ENCODE measurements at regions not wholly inside any gene's neighbourhood (a gene's known extent, or its start where the extent isn't known, plus 50 kb on each side); places are given as distances from the start of the nearest gene placed in this dataset.

GRCh38 chr5:30341466-30341865, 852.0 kb upstream of the CDH6 start:
- Histone ChIP-seq H3K27me3 (ENCODE audit: control insufficient read depth in 2 of 2, insufficient read depth in 2 of 2, low read length in 2 of 2) (no peaks in the 10 kb centered on the region), H3K4me1 (ENCODE audit: control insufficient read depth, extremely low read depth, insufficient read depth, low read length) (no peaks in the 10 kb centered on the region), H2AFZ (ENCODE audit: low read depth, low read length) (no peak overlapping the region), H3K9me3 (replicated peaks; ENCODE audit: control insufficient read depth, insufficient read depth, low read length) (no peaks in the 10 kb centered on the region), H3K79me2 (ENCODE audit: control insufficient read depth, insufficient read depth, low read length) (no peaks in the 10 kb centered on the region), H3K36me3 (ENCODE audit: control insufficient read depth in 2 of 2, extremely low read depth in 1 of 2, insufficient read depth in 2 of 2, low read length in 2 of 2) (no peaks in the 10 kb centered on the region), H3K4me2 (ENCODE audit: insufficient read depth, low read length) (no peak overlapping the region), H3K9ac (replicated peaks; ENCODE audit: extremely low read depth, insufficient read depth, low read length) (no peak overlapping the region), H3K9me1 (replicated peaks; ENCODE audit: control insufficient read depth, extremely low read depth, insufficient read depth, low read length) (no peaks in the 10 kb centered on the region), H3K4me3 (replicated peaks in 1 of 3; ENCODE audit: insufficient read depth in 1 of 3, low read depth in 1 of 3, low read length in 3 of 3) (no peak overlapping the region), H3K27ac (ENCODE audit: insufficient read depth, low read depth, low read length) (no peak overlapping the region), H4K20me1 (replicated peaks; ENCODE audit: control insufficient read depth, extremely low read depth, insufficient read depth, low read length) (no peaks in the 10 kb centered on the region)
- BruUV-seq (replicated peaks) = no TSS peak
- DNase-seq (ENCODE audit: low read depth, low spot score) (no peak), FAIRE-seq (no peak)
- intact Hi-C loops (cut with micrococcal nuclease) (no loop called here), dilution Hi-C loops (cut with MboI; ENCODE audit: extremely low pct_ligation_motif_present, low sequenced_read_pairs) (no loop called here)
- ChIA-PET POLR2A (no interaction called here), CTCF (no interaction called here)
- TF ChIP-seq, protein P1, sequence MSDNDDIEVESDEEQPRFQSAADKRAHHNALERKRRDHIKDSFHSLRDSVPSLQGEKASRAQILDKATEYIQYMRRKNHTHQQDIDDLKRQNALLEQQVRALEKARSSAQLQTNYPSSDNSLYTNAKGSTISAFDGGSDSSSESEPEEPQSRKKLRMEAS (IDR thresholded peaks at IDR 0.05; ENCODE audit: insufficient read depth, insufficient read length) = no peak
- TF ChIP-seq JUN (IDR thresholded peaks at IDR 0.05; ENCODE audit: borderline replicate concordance, insufficient read depth, insufficient read length, low read depth) (no peak), CTCF (IDR thresholded peaks at IDR 0.05; ENCODE audit: extremely low read depth in 1 of 2, insufficient read depth in 1 of 2, low read depth in 1 of 2, low read length in 2 of 2) (no peak), EZH2 (IDR thresholded peaks at IDR 0.05; ENCODE audit: borderline replicate concordance, low read depth, low read length, severe bottlenecking) (no peak), MYC (IDR thresholded peaks at IDR 0.05; ENCODE audit: low read depth, low read length) (no peak), GATA2 (IDR thresholded peaks at IDR 0.05; ENCODE audit: insufficient read depth, insufficient read length, low read depth, low read length) (no peak), FOS (IDR thresholded peaks at IDR 0.05; ENCODE audit: borderline replicate concordance, insufficient read depth, low read length) (no peak), POLR2A (IDR thresholded peaks at IDR 0.05; ENCODE audit: low read depth, low read length) (no peak), POLR2AphosphoS5 (IDR thresholded peaks at IDR 0.05; ENCODE audit: insufficient read depth, low read depth, low read length) (no peak)

Data from endothelial cell of umbilical vein (primary cell).